Stimulated activated effector memory CD8-positive, alpha-beta T cell treated with anti-CD3 and anti-CD28 coated beads, Interleukin-12 subunit alpha, Interleukin-12 subunit beta, amount 100 ng/mL, for 72 hours (primary cell): ENCODE measurements at regions not wholly inside any gene's neighbourhood (a gene's known extent, or its start where the extent isn't known, plus 50 kb on each side); places are given as distances from the start of the nearest gene placed in this dataset.
"Not testable (repeated sequence)": the region's sequence is repeated elsewhere in the genome, so short reads cannot be mapped to it uniquely, and the experiment has no call there.

ENCODE experiments used
- ATAC-seq: fragments of 150-1000 bp; cut with Tn5 transposase; 2 replicates; pipeline ENCODE4 v1.10.0; 2021
- DNase-seq, 2 donors: peaks; one replicate each; pipeline ENCODE4 v3.0.0; 2021 to 2022; ENCODE audit warnings: low spot score in 2 of 2
- H3K27ac Mint-ChIP-seq: one replicate; pipeline ENCODE4 v1.8.0; 2022; ENCODE audit warnings: mild to moderate bottlenecking, mixed read lengths
- H3K36me3 Mint-ChIP-seq: one replicate; pipeline ENCODE4 v1.8.0; 2022; ENCODE audit warnings: mild to moderate bottlenecking, mixed read lengths
- H3K4me1 Mint-ChIP-seq: one replicate; pipeline ENCODE4 v1.8.0; 2022; ENCODE audit warnings: mixed read lengths
- H3K4me3 Mint-ChIP-seq: one replicate; pipeline ENCODE4 v1.8.0; 2022; ENCODE audit warnings: mild to moderate bottlenecking, mixed read lengths
- H3K9me3 Mint-ChIP-seq: one replicate; pipeline ENCODE4 v1.8.0; 2022; ENCODE audit warnings: mixed read lengths

GRCh38 chr7:153951316-153951715 is 100.9 kb upstream of the DPP6 start:
- DNase-seq (no peak), ATAC-seq (no peak)
- H3K27ac Mint-ChIP-seq: no peak overlapping the region
- H3K36me3 Mint-ChIP-seq: no peaks in the 10 kb centered on the region
- H3K4me1 Mint-ChIP-seq: no peaks in the 10 kb centered on the region
- H3K4me3 Mint-ChIP-seq: no peak overlapping the region
- H3K9me3 Mint-ChIP-seq: peaks cover 15% of the 10 kb centered on the region

DNA sequence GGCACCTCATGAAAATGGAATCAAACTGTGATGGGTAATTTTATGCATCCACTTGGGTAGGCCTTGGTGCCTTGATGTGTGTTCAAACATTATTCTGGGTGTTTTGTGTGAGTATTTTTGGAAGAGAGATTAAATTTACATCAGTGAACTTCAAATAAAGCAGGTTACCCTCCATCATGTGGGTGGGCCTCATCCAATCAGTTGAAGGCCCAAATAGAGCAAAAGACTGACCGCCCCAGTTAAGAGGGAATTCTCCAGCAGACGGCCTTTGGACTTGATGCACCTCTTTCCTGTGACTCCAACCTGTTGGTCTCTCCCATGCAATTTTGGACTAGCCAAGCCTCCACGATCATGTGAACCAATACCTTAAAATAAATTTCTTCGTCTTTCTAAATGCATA is 97.7 kb upstream of the DPP6 start:
- Mint-ChIP-seq H3K4me1 (no peaks in the 10 kb centered on the region), H3K36me3 (no peaks in the 10 kb centered on the region), H3K9me3 (peaks cover 15% of the 10 kb centered on the region), H3K4me3 (no peak overlapping the region), H3K27ac (no peak overlapping the region)
- ATAC-seq: no peak
- no peak for DNase-seq

DNA sequence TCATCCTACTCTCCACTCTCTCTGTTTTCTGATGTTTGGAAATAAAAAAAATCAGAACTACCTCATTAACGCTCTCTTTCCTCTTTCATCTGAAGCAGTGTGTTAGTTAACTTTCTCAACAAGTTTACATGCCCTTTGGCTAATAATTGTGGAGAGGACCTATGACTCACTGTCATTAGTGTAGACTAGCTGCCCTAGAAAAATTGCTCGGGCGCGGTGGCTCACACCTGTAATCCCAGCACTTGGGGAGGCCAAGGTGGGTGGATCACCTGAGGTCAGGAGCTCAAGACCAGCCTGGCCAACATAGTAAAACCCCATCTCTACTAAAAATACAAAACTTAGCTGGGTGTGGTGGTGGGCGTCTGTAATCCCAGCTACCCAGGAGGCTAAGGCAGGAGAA is 94.5 kb upstream of the DPP6 start:
- not testable (repeated sequence) for H3K27ac Mint-ChIP-seq, ATAC-seq, H3K4me1 Mint-ChIP-seq, DNase-seq, H3K36me3 Mint-ChIP-seq, H3K4me3 Mint-ChIP-seq, H3K9me3 Mint-ChIP-seq

DNA sequence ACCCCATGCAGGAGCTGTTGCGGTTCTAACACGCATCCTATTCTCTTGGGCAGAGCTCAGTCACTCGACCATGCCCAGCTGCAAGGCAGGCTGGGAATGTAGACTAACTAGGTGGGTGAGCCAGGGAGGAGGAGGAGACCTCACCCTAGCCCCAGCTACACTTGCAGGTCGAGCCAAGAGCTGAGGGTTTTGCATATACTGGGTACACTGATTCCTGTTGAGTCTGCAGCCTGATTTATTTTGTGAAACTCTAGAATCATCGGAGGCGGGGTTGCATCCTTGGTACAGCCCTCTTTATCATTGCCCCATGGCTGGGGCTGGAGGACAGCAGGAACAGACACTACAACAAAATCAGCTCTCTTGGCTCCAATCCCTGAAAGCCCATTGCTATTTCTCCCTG is 93.8 kb upstream of the DPP6 start:
- H3K4me3 Mint-ChIP-seq, DNase-seq, H3K36me3 Mint-ChIP-seq, H3K4me1 Mint-ChIP-seq, H3K9me3 Mint-ChIP-seq, H3K27ac Mint-ChIP-seq, ATAC-seq: not testable (repeated sequence)

- not testable (repeated sequence) for H3K36me3 Mint-ChIP-seq
These were observed 93.4 kb upstream of the DPP6 start for GRCh38 chr7:153958789-153959188.

DNA sequence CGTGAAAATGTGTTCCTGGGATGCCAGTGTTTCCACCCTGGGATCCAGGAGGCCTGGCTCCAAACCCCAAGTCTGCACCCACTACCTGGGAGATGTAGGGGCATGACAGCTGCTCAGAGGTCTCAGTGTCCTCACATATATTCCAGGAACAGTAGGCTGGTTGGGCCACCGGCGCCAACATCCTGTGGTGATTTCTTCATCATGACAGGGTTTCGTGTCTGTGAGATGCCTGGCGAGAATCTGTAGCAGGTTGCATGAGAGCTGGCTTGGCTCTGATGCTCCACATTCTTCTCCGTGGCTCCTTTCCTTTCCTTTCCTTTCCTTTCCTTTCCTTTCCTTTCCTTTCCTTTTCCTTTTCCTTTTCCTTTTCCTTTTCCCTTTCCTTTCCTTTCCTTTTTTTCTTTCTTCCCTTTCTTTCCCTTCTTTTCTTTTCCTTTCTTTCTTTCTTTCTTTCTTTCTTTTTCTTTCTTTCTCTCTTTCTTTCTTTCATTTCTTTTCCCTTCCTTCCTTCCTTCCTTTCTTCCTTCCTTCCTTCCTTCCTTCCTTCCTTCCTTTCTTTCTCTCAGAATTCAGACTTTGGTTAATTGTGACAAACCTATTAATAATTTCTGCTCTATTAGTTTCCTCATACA is 87.6 kb upstream of the DPP6 start:
- not testable (repeated sequence) for H3K36me3 Mint-ChIP-seq, H3K9me3 Mint-ChIP-seq, ATAC-seq, H3K4me3 Mint-ChIP-seq, H3K4me1 Mint-ChIP-seq, DNase-seq, H3K27ac Mint-ChIP-seq

More at GRCh38 chr7:153958789-153959188, 93.4 kb upstream of the DPP6 start:
- H3K27ac Mint-ChIP-seq, H3K4me1 Mint-ChIP-seq, H3K4me3 Mint-ChIP-seq, DNase-seq, H3K9me3 Mint-ChIP-seq, ATAC-seq: not testable (repeated sequence)

- H3K4me3 Mint-ChIP-seq, DNase-seq, H3K27ac Mint-ChIP-seq, H3K4me1 Mint-ChIP-seq, H3K36me3 Mint-ChIP-seq, H3K9me3 Mint-ChIP-seq, ATAC-seq: not testable (repeated sequence)
These were observed 83.2 kb upstream of the DPP6 start for GRCh38 chr7:153969016-153969415.

- H3K9me3 Mint-ChIP-seq, H3K27ac Mint-ChIP-seq, H3K36me3 Mint-ChIP-seq, H3K4me1 Mint-ChIP-seq, ATAC-seq, DNase-seq, H3K4me3 Mint-ChIP-seq: not testable (repeated sequence)
These were observed 77.6 kb upstream of the DPP6 start for GRCh38 chr7:153974603-153975002.

- H3K9me3 Mint-ChIP-seq: peaks cover 13% of the 10 kb centered on the region
- not testable (repeated sequence) for ATAC-seq, H3K27ac Mint-ChIP-seq, H3K4me3 Mint-ChIP-seq, DNase-seq, H3K4me1 Mint-ChIP-seq, H3K36me3 Mint-ChIP-seq
These were observed 75.5 kb upstream of the DPP6 start for GRCh38 chr7:153976745-153977144.

- not testable (repeated sequence) for H3K4me3 Mint-ChIP-seq, DNase-seq, H3K4me1 Mint-ChIP-seq, H3K27ac Mint-ChIP-seq, ATAC-seq, H3K36me3 Mint-ChIP-seq
- peaks cover 13% of the 10 kb centered on the region for H3K9me3 Mint-ChIP-seq
These were observed 69.0 kb upstream of the DPP6 start for GRCh38 chr7:153983186-153983585.

GRCh38 chr7:153989066-153989627 is 63.1 kb upstream of the DPP6 start:
- not testable (repeated sequence) for H3K4me3 Mint-ChIP-seq, ATAC-seq, H3K27ac Mint-ChIP-seq, DNase-seq, H3K4me1 Mint-ChIP-seq, H3K36me3 Mint-ChIP-seq, H3K9me3 Mint-ChIP-seq

- H3K27ac Mint-ChIP-seq, H3K9me3 Mint-ChIP-seq, DNase-seq, H3K4me3 Mint-ChIP-seq, H3K4me1 Mint-ChIP-seq, H3K36me3 Mint-ChIP-seq, ATAC-seq: not testable (repeated sequence)
These were observed 62.3 kb upstream of the DPP6 start for GRCh38 chr7:153989742-153990425.

- not testable (repeated sequence) for H3K27ac Mint-ChIP-seq, H3K9me3 Mint-ChIP-seq, DNase-seq, H3K4me3 Mint-ChIP-seq, H3K36me3 Mint-ChIP-seq, ATAC-seq, H3K4me1 Mint-ChIP-seq
These were observed 60.7 kb upstream of the DPP6 start for GRCh38 chr7:153991471-153991870.

DNA sequence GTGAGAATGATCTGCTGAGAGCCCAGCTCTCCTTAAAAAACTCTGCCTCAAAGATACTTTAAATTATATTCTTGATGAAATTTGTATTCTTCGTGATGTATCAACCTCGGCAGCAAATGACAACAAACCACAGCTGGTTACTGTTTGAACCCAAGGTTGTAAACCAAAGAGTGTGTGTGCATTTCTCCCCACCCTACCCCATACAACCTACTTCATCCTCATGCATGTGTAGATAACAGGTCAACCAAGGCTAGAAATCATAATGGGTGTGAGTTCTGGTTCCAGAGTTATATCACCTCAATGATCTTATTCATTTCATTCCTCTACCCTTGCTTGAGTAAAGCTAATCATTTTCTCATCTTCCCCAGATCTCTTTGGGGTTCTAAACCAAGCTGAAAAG is 58.8 kb upstream of the DPP6 start:
- not testable (repeated sequence) for ATAC-seq, H3K27ac Mint-ChIP-seq, H3K4me3 Mint-ChIP-seq, H3K9me3 Mint-ChIP-seq, H3K36me3 Mint-ChIP-seq, H3K4me1 Mint-ChIP-seq, DNase-seq

GRCh38 chr7:153998896-153999295 is 53.3 kb upstream of the DPP6 start:
- H3K4me3 Mint-ChIP-seq, H3K36me3 Mint-ChIP-seq, H3K27ac Mint-ChIP-seq, ATAC-seq, H3K9me3 Mint-ChIP-seq, H3K4me1 Mint-ChIP-seq, DNase-seq: not testable (repeated sequence)
